ENCODE measurements at regions not wholly inside any gene's neighbourhood (a gene's known extent, or its start where the extent isn't known, plus 50 kb on each side); places are given as distances from the start of the nearest gene placed in this dataset.

DNA sequence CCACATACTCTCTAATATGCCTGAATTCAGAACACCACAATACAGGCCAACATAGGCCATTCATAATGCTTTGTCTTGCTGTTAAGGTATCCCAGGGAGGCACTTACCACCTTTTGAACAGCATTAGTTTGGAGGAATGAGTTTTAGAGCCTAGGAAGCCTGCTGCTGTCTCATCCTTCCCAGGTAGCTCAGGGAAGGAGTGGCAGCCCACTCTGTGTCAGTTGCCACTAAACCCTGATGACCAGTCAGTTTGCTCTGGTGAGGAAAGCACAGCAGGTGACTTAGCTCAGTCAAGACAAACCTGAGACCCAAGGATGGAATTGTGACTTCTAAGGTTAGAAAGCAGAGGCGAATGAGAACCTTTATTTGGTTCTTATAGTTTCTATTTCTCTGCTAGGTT, 337.4 kb upstream of the ATP10B start:
- TF ChIP-seq CTCF (IDR thresholded peaks at IDR 0.05; ENCODE audit: poor library complexity) (no peak), EZH2phosphoT487 (IDR thresholded peaks at IDR 0.05; ENCODE audit: low read depth, severe bottlenecking, unreplicated experiment) (no peak), EZH2 (IDR thresholded peaks at IDR 0.05; ENCODE audit: borderline replicate concordance) (no peak)
